GM12891 (cell line): ENCODE measurements at regions not wholly inside any gene's neighbourhood (a gene's known extent, or its start where the extent isn't known, plus 50 kb on each side); places are given as distances from the start of the nearest gene placed in this dataset.

Experiments
- DNase-seq: peaks from one replicate; pipeline ENCODE4 v3.0.0; 2011; ENCODE audit warnings: low spot score; ENCODE audit not compliant: insufficient read length
- FAIRE-seq: peaks from 2 replicates; lab custom pipeline; 2011; peaks lifted over from hg19 to GRCh38; lab: Jason Lieb, UNC
- PAX5 ChIP-seq: IDR thresholded peaks from 2 replicates; pipeline ENCODE4 v1.6.1; 2011; ENCODE audit warnings: low read length, moderate library complexity, mild to moderate bottlenecking; ENCODE audit not compliant: insufficient read depth, severe bottlenecking
- POLR2A ChIP-seq: IDR thresholded peaks from 2 replicates; pipeline ENCODE4 v1.6.1; 2011; ENCODE audit warnings: low read depth, low read length, control low read depth
- POLR2AphosphoS5 ChIP-seq: IDR thresholded peaks from 2 replicates; pipeline ENCODE4 v1.6.1; 2011; ENCODE audit warnings: low read depth, low read length, control low read depth
- POU2F2 ChIP-seq: IDR thresholded peaks from 2 replicates; pipeline ENCODE4 v1.6.1; 2011; ENCODE audit warnings: low read depth, mild to moderate bottlenecking, control low read depth, low read length, moderate library complexity
- SPI1 ChIP-seq: IDR thresholded peaks from 2 replicates; pipeline ENCODE4 v1.6.1; 2011; ENCODE audit warnings: low read depth, low read length, control low read depth
- TAF1 ChIP-seq: IDR thresholded peaks from 2 replicates; pipeline ENCODE4 v1.6.1; 2011; ENCODE audit warnings: low read depth, low read length, control low read depth

- DNase-seq (no peak), FAIRE-seq (no peak)
- TF ChIP-seq TAF1, result no peak
- TF ChIP-seq POLR2A, result no peak
Observed at GRCh38 chr7:15798081-15798480, 111.6 kb upstream of the MEOX2 start.

- DNase-seq (no peak), FAIRE-seq (no peak)
- TF ChIP-seq POLR2AphosphoS5 (no peak), TAF1 (no peak), POLR2A (no peak), PAX5 (no peak), POU2F2 (no peak), SPI1 (no peak)
Observed at GRCh38 chr7:15795393-15795792, 108.9 kb upstream of the MEOX2 start.

DNA sequence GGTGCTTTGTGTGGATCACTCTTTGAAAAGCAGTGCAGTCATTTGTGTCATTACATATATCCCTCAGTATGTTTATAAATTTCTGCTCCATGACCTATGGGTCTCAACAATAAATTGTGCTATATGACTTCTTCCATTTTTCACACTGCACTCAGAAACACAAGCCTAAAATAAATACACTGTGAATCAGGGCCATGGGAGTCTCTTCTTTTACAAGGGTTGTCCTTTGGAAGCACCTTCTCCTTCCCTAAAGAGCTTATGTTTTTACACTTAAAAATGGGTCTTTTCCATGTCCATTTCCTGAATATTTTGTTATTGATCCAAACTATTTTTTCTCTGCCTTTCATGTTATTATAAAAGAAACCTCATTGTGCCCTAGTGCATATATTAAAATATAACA, 108.3 kb upstream of the MEOX2 start:
- TF ChIP-seq POLR2AphosphoS5 (no peak), SPI1 (no peak), TAF1 (no peak), PAX5 (no peak), POLR2A (no peak), POU2F2 (no peak)
- DNase-seq, result no peak
- no peak for FAIRE-seq

- FAIRE-seq, result no peak
- no peak for DNase-seq
- TF ChIP-seq POLR2AphosphoS5, result no peak
- TF ChIP-seq PAX5, result no peak
- no peak for TF ChIP-seq SPI1
- TF ChIP-seq POU2F2, result no peak
- no peak for TF ChIP-seq POLR2A
- no peak for TF ChIP-seq TAF1
Observed at GRCh38 chr7:15784694-15785030, 98.2 kb upstream of the MEOX2 start.

- TF ChIP-seq SPI1 (no peak), POU2F2 (no peak), POLR2AphosphoS5 (no peak), TAF1 (no peak), PAX5 (no peak), POLR2A (no peak)
- DNase-seq (no peak), FAIRE-seq (no peak)
Observed at GRCh38 chr7:15783987-15784693, 97.7 kb upstream of the MEOX2 start.

- FAIRE-seq, result no peak
Observed at GRCh38 chr7:15782656-15783055, 96.2 kb upstream of the MEOX2 start.

GRCh38 chr7:15781944-15782343, 95.5 kb upstream of the MEOX2 start:
- no peak for DNase-seq
- no peak for FAIRE-seq
- TF ChIP-seq SPI1, result no peak
- no peak for TF ChIP-seq POLR2A
- TF ChIP-seq POU2F2, result no peak
- no peak for TF ChIP-seq TAF1
- no peak for TF ChIP-seq POLR2AphosphoS5
- no peak for TF ChIP-seq PAX5

More at GRCh38 chr7:15782656-15783055, 96.2 kb upstream of the MEOX2 start:
- DNase-seq, result no peak
- TF ChIP-seq TAF1 (no peak), POLR2A (no peak), POU2F2 (no peak), SPI1 (no peak), POLR2AphosphoS5 (no peak), PAX5 (no peak)

GRCh38 chr7:15780271-15780670, 93.8 kb upstream of the MEOX2 start:
- TF ChIP-seq TAF1 (no peak), POLR2A (no peak), POU2F2 (no peak), PAX5 (no peak), SPI1 (no peak), POLR2AphosphoS5 (no peak)
- no peak for DNase-seq
- FAIRE-seq, result no peak

DNA sequence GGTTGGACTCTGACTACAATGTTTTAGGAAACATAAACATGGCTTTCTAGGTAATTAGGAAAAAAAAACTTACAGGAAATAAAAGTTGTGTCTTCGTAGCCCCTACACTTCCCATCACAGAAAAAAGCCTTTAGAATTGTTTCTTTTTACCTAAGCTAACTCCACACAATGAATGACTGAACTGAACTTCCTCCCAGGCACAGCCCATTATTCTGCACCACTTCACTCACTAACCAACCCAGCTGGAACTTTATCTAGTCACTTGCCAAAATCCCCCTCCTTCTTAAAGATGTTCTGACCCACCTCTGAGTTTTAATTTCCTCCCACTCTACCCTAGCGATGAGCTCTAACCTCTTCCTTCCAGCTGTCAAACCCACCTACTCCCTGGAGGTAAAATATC, 91.7 kb upstream of the MEOX2 start:
- DNase-seq, result no peak
- no peak for FAIRE-seq
- TF ChIP-seq PAX5 (no peak), POU2F2 (no peak)

- no peak for DNase-seq
- no peak for TF ChIP-seq POLR2A
- no peak for FAIRE-seq
Observed at GRCh38 chr7:15765753-15766152, 79.3 kb upstream of the MEOX2 start.
